ENCODE measurements at regions not wholly inside any gene's neighbourhood (a gene's known extent, or its start where the extent isn't known, plus 50 kb on each side); places are given as distances from the start of the nearest gene placed in this dataset.
A peak's percentile ranks its signal among the peaks of the same experiment; 100 is the strongest.

GRCh38 chr7:34430456-34430855 is 227.6 kb upstream of the NPSR1 start:
- H3K36me3 ChIP-seq (ENCODE audit: control insufficient read depth in 2 of 4, insufficient read depth in 4 of 4, low read length in 3 of 4): no peaks in the 10 kb centered on the region
- no peak overlapping the region for H4K8ac ChIP-seq (ENCODE audit: extremely low read depth, insufficient read depth, low read length)
- no peaks in the 10 kb centered on the region for H4K20me1 ChIP-seq (replicated peaks in 1 of 2; ENCODE audit: control insufficient read depth in 1 of 2, insufficient read depth in 2 of 2, low read length in 2 of 2)
- no peak overlapping the region for H3K4me3 ChIP-seq (ENCODE audit: extremely low read depth in 1 of 4, insufficient read depth in 2 of 4, low read depth in 3 of 4, low read length in 4 of 4)
- no peak overlapping the region for H3K18ac ChIP-seq (ENCODE audit: extremely low read depth, low read length)
- ChIA-PET POLR2A (ENCODE audit: partially characterized antibody) (no interaction called here), CTCF (ENCODE audit: partially characterized antibody) (interaction anchor here (0.6 to 1.6 kb wide), 4 partner anchors 31 to 353 kb away, joined by 3 to 5 read pairs (median 4); no protein-coding TSS in a partner anchor)
- no peak overlapping the region for H2BK20ac ChIP-seq (ENCODE audit: low read length)
- no peak for TF ChIP-seq EZH2 (IDR thresholded peaks at IDR 0.05; ENCODE audit: low read depth, low read length, severe bottlenecking)
- peak; percentile 57 to 65; a peak in 3 of 4 replicates for TF ChIP-seq RAD21 (IDR thresholded peaks at IDR 0.05 in 1 of 2, conservative IDR thresholded peaks at IDR 0.05 in 1 of 2; ENCODE audit: low read depth in 2 of 2, low read length in 2 of 2)
- TF ChIP-seq, protein P1, sequence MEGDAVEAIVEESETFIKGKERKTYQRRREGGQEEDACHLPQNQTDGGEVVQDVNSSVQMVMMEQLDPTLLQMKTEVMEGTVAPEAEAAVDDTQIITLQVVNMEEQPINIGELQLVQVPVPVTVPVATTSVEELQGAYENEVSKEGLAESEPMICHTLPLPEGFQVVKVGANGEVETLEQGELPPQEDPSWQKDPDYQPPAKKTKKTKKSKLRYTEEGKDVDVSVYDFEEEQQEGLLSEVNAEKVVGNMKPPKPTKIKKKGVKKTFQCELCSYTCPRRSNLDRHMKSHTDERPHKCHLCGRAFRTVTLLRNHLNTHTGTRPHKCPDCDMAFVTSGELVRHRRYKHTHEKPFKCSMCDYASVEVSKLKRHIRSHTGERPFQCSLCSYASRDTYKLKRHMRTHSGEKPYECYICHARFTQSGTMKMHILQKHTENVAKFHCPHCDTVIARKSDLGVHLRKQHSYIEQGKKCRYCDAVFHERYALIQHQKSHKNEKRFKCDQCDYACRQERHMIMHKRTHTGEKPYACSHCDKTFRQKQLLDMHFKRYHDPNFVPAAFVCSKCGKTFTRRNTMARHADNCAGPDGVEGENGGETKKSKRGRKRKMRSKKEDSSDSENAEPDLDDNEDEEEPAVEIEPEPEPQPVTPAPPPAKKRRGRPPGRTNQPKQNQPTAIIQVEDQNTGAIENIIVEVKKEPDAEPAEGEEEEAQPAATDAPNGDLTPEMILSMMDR (IDR thresholded peaks at IDR 0.05; ENCODE audit: control extremely low read depth in 1 of 3, insufficient read depth in 1 of 3, low read depth in 1 of 3, low read length in 3 of 3): peak; percentile 37 to 42 (median 41)
- TF ChIP-seq SRF (IDR thresholded peaks at IDR 0.05; ENCODE audit: low read depth, low read length): no peak
- H3K4me1 ChIP-seq (replicated peaks in 1 of 4; ENCODE audit: control insufficient read depth in 3 of 4, insufficient read depth in 4 of 4, low read length in 3 of 4): no peaks in the 10 kb centered on the region
- peak in 1 of 2 experiments; percentile 51 for DNase-seq (ENCODE audit: low read depth in 1 of 2, low spot score in 2 of 2)
- no peak overlapping the region for H2BK15ac ChIP-seq (ENCODE audit: low read length)
- H3K14ac ChIP-seq (ENCODE audit: insufficient read length): no peak overlapping the region
- peaks cover 13 to 18% of the 10 kb centered on the region in 2 experiments for H3K9me3 ChIP-seq (ENCODE audit: insufficient read depth in 2 of 2, low read depth in 1 of 2, low read length in 1 of 2)
- no peak overlapping the region for H2BK5ac ChIP-seq (ENCODE audit: low read depth, low read length)
- no peak overlapping the region for H3K27ac ChIP-seq (ENCODE audit: low read depth, low read length)
- no peaks in the 10 kb centered on the region for H3K27me3 ChIP-seq (replicated peaks in 1 of 4; ENCODE audit: control insufficient read depth in 3 of 4, extremely low read depth in 1 of 4, insufficient read depth in 3 of 4, low read length in 3 of 4)
- no peak overlapping the region for H2AFZ ChIP-seq (ENCODE audit: low read length)
- H3K9ac ChIP-seq (replicated peaks in 1 of 4; ENCODE audit: extremely low read depth in 1 of 4, low read depth in 3 of 4, low read length in 3 of 4): no peak overlapping the region
- no peaks in the 10 kb centered on the region for H3K79me1 ChIP-seq (ENCODE audit: low read depth, low read length)
- no peak overlapping the region for H3K56ac ChIP-seq (replicated peaks; ENCODE audit: insufficient read length, low read depth, low read length)
- no peak overlapping the region for H2BK12ac ChIP-seq (ENCODE audit: low read depth, low read length)
- H3K79me2 ChIP-seq (ENCODE audit: control insufficient read depth in 1 of 2, insufficient read depth in 2 of 2, low read length in 2 of 2): no peaks in the 10 kb centered on the region
- H2AK5ac ChIP-seq (ENCODE audit: low read depth, low read length): no peak overlapping the region
- H3K23me2 ChIP-seq (ENCODE audit: low read depth, low read length): no peaks in the 10 kb centered on the region
- no peak overlapping the region for H3K4ac ChIP-seq (replicated peaks; ENCODE audit: insufficient read length, low read depth, low read length)
- 92% methylated on average over 4 of the region's 4 CpGs; no CpG with 5 or more reads in 1 of the 2 experiments for WGBS, 2 experiments (ENCODE audit: extremely low coverage in 1 of 2, insufficient coverage in 1 of 2, insufficient read length in 1 of 2, insufficient replicate concordance in 2 of 2, low coverage in 1 of 2, low lambda C conversion rate in 2 of 2, missing lambda C conversion rate in 1 of 2)
- no peak for FAIRE-seq
- no peak overlapping the region for H4K91ac ChIP-seq (replicated peaks; ENCODE audit: insufficient read length, low read length)
- H2BK120ac ChIP-seq (replicated peaks; ENCODE audit: low read depth, low read length): no peak overlapping the region
- no peak overlapping the region for H4K5ac ChIP-seq (ENCODE audit: insufficient read length, low read depth, low read length)
- no peak overlapping the region for H3K4me2 ChIP-seq (ENCODE audit: insufficient read depth in 1 of 2, low read depth in 2 of 2, low read length in 2 of 2)
- H3K23ac ChIP-seq (ENCODE audit: insufficient read length): no peak overlapping the region

Data from H1 (cell line).